Immature natural killer cell (primary cell): ENCODE measurements at regions not wholly inside any gene's neighbourhood (a gene's known extent, or its start where the extent isn't known, plus 50 kb on each side); places are given as distances from the start of the nearest gene placed in this dataset.
"Not testable (repeated sequence)": the region's sequence is repeated elsewhere in the genome, so short reads cannot be mapped to it uniquely, and the experiment has no call there.

Experiments
- DNase-seq, 3 donors: peaks; one replicate each; pipeline ENCODE4 v3.0.0; 2022; ENCODE audit warnings: mixed read lengths in 1 of 3
- H3K27ac Mint-ChIP-seq, 6 donors: one replicate each; pipeline ENCODE4 v1.8.0; 2020; ENCODE audit warnings: mixed read lengths in 6 of 6, mild to moderate bottlenecking in 5 of 6, inconsistent platforms in 4 of 6, moderate library complexity in 3 of 6
- H3K27me3 Mint-ChIP-seq, 3 donors: one replicate each; pipeline ENCODE4 v1.8.0; 2020 to 2021; ENCODE audit warnings: low read depth in 3 of 3, mild to moderate bottlenecking in 3 of 3, mixed read lengths in 3 of 3, moderate library complexity in 3 of 3, inconsistent platforms in 1 of 3
- H3K36me3 Mint-ChIP-seq, 3 donors: one replicate each; pipeline ENCODE4 v1.8.0; 2020; ENCODE audit warnings: mixed read lengths in 3 of 3, inconsistent platforms in 2 of 3, mild to moderate bottlenecking in 2 of 3
- H3K4me1 Mint-ChIP-seq, 2 donors: one replicate each; pipeline ENCODE4 v1.8.0; 2020; ENCODE audit warnings: inconsistent platforms in 2 of 2, mild to moderate bottlenecking in 2 of 2, mixed read lengths in 2 of 2, moderate library complexity in 1 of 2
- H3K4me3 Mint-ChIP-seq, 5 donors: one replicate each; pipeline ENCODE4 v1.8.0; 2020; ENCODE audit warnings: mild to moderate bottlenecking in 5 of 5, mixed read lengths in 5 of 5, inconsistent platforms in 3 of 5, moderate library complexity in 3 of 5
- H3K9me3 Mint-ChIP-seq, 6 donors: one replicate each; pipeline ENCODE4 v1.8.0; 2020; ENCODE audit warnings: mild to moderate bottlenecking in 6 of 6, mixed read lengths in 6 of 6, inconsistent platforms in 4 of 6, moderate library complexity in 3 of 6

GRCh38 chr6:144955859-144956258, 670.7 kb downstream of the UTRN start:
- Mint-ChIP-seq H3K9me3 (no peaks in the 10 kb centered on the region), H3K4me3 (no peak overlapping the region), H3K36me3 (no peaks in the 10 kb centered on the region), H3K27me3 (peaks cover 3 to 12% (median 4%) of the 10 kb centered on the region in 3 donors), H3K27ac (no peak overlapping the region), H3K4me1 (no peaks in the 10 kb centered on the region)
- DNase-seq: no peak

- peaks cover 4 to 14% (median 4%) of the 10 kb centered on the region in 3 donors for H3K27me3 Mint-ChIP-seq
- H3K9me3 Mint-ChIP-seq, H3K36me3 Mint-ChIP-seq, H3K4me1 Mint-ChIP-seq, H3K4me3 Mint-ChIP-seq, DNase-seq, H3K27ac Mint-ChIP-seq: not testable (repeated sequence)
These were observed 671.6 kb downstream of the UTRN start for GRCh38 chr6:144956697-144957096.

GRCh38 chr6:144957236-144957937, 672.3 kb downstream of the UTRN start:
- DNase-seq: no peak
- H3K36me3 Mint-ChIP-seq: no peaks in the 10 kb centered on the region
- H3K4me3 Mint-ChIP-seq: no peak overlapping the region
- no peak overlapping the region for H3K27ac Mint-ChIP-seq
- no peaks in the 10 kb centered on the region for H3K9me3 Mint-ChIP-seq
- no peaks in the 10 kb centered on the region for H3K4me1 Mint-ChIP-seq
- H3K27me3 Mint-ChIP-seq: peaks cover 2 to 14% (median 4%) of the 10 kb centered on the region in 3 donors

- no peaks in the 10 kb centered on the region for H3K9me3 Mint-ChIP-seq
- no peak overlapping the region for H3K27ac Mint-ChIP-seq
- H3K4me1 Mint-ChIP-seq: no peaks in the 10 kb centered on the region
- H3K4me3 Mint-ChIP-seq: no peak overlapping the region
- no peak for DNase-seq
- peaks cover 4 to 13% (median 6%) of the 10 kb centered on the region in 3 donors for H3K27me3 Mint-ChIP-seq
- no peaks in the 10 kb centered on the region for H3K36me3 Mint-ChIP-seq
These were observed 684.0 kb downstream of the UTRN start for GRCh38 chr6:144969154-144969553.

GRCh38 chr6:144969602-144970272, 684.6 kb downstream of the UTRN start:
- Mint-ChIP-seq H3K36me3 (no peaks in the 10 kb centered on the region), H3K4me1 (no peaks in the 10 kb centered on the region), H3K9me3 (no peaks in the 10 kb centered on the region), H3K27me3 (peaks cover 4 to 13% (median 8%) of the 10 kb centered on the region in 3 donors), H3K27ac (no peak overlapping the region), H3K4me3 (no peak overlapping the region)
- no peak for DNase-seq

GRCh38 chr6:144977250-144977864, 692.2 kb downstream of the UTRN start:
- H3K36me3 Mint-ChIP-seq, DNase-seq, H3K9me3 Mint-ChIP-seq, H3K4me1 Mint-ChIP-seq, H3K4me3 Mint-ChIP-seq, H3K27ac Mint-ChIP-seq: not testable (repeated sequence)
- H3K27me3 Mint-ChIP-seq: peaks cover 6 to 15% (median 15%) of the 10 kb centered on the region in 3 donors

- H3K4me3 Mint-ChIP-seq: no peak overlapping the region
- H3K36me3 Mint-ChIP-seq: no peaks in the 10 kb centered on the region
- H3K27me3 Mint-ChIP-seq: peaks cover 4 to 15% (median 8%) of the 10 kb centered on the region in 3 donors
- DNase-seq: no peak
- H3K4me1 Mint-ChIP-seq: no peaks in the 10 kb centered on the region
- peaks cover 0 to 3% (median 2%) of the 10 kb centered on the region in 6 donors for H3K9me3 Mint-ChIP-seq
- no peak overlapping the region for H3K27ac Mint-ChIP-seq
These were observed 693.1 kb downstream of the UTRN start for GRCh38 chr6:144978208-144978607.

GRCh38 chr6:144986271-144986670, 701.1 kb downstream of the UTRN start:
- no peak overlapping the region for H3K4me3 Mint-ChIP-seq

GRCh38 chr6:144989319-144990107, 704.4 kb downstream of the UTRN start:
- Mint-ChIP-seq H3K27ac (no peak overlapping the region), H3K27me3 (peaks cover 8 to 31% (median 12%) of the 10 kb centered on the region in 3 donors), H3K9me3 (peaks cover 0 to 6% (median 4%) of the 10 kb centered on the region in 6 donors), H3K36me3 (peaks cover 0 to 4% (median 0%) of the 10 kb centered on the region in 3 donors), H3K4me3 (no peak overlapping the region), H3K4me1 (peaks cover 0 to 3% of the 10 kb centered on the region in 2 donors)
- DNase-seq: no peak

More at GRCh38 chr6:144986271-144986670, 701.1 kb downstream of the UTRN start:
- peaks cover 0 to 4% (median 0%) of the 10 kb centered on the region in 3 donors for H3K36me3 Mint-ChIP-seq
- H3K27me3 Mint-ChIP-seq: peaks cover 5 to 26% (median 7%) of the 10 kb centered on the region in 3 donors
- no peak overlapping the region for H3K27ac Mint-ChIP-seq
- H3K9me3 Mint-ChIP-seq: peaks cover 0 to 6% (median 5%) of the 10 kb centered on the region in 6 donors
- no peak for DNase-seq
- H3K4me1 Mint-ChIP-seq: no peaks in the 10 kb centered on the region

- peaks cover 0 to 3% of the 10 kb centered on the region in 2 donors for H3K4me1 Mint-ChIP-seq
- no peak for DNase-seq
- peaks cover 0 to 3% (median 0%) of the 10 kb centered on the region in 6 donors for H3K9me3 Mint-ChIP-seq
- peaks cover 8 to 37% (median 14%) of the 10 kb centered on the region in 3 donors for H3K27me3 Mint-ChIP-seq
- H3K4me3 Mint-ChIP-seq: no peak overlapping the region
- no peak overlapping the region for H3K27ac Mint-ChIP-seq
- H3K36me3 Mint-ChIP-seq: peaks cover 0 to 4% (median 0%) of the 10 kb centered on the region in 3 donors
These were observed 705.6 kb downstream of the UTRN start for GRCh38 chr6:144990784-144991183.

GRCh38 chr6:144993870-144994269, 708.7 kb downstream of the UTRN start:
- Mint-ChIP-seq H3K27me3 (peaks cover 8 to 28% (median 14%) of the 10 kb centered on the region in 3 donors), H3K4me1 (peaks cover 0 to 3% of the 10 kb centered on the region in 2 donors), H3K9me3 (peaks cover 0 to 1% (median 0%) of the 10 kb centered on the region in 6 donors), H3K36me3 (peaks cover 0 to 4% (median 0%) of the 10 kb centered on the region in 3 donors), H3K27ac (no peak overlapping the region), H3K4me3 (no peak overlapping the region)
- DNase-seq: no peak

- Mint-ChIP-seq H3K27ac (no peak overlapping the region), H3K9me3 (peaks cover 0 to 1% (median 0%) of the 10 kb centered on the region in 6 donors), H3K27me3 (peaks cover 4 to 15% (median 11%) of the 10 kb centered on the region in 3 donors), H3K4me1 (peaks cover 0 to 3% of the 10 kb centered on the region in 2 donors), H3K36me3 (no peaks in the 10 kb centered on the region), H3K4me3 (no peak overlapping the region)
- DNase-seq: no peak
These were observed 712.9 kb downstream of the UTRN start for GRCh38 chr6:144997996-144998395.

GRCh38 chr6:144999127-144999526, 714.0 kb downstream of the UTRN start:
- peaks cover 4 to 11% (median 7%) of the 10 kb centered on the region in 3 donors for H3K27me3 Mint-ChIP-seq
- H3K4me3 Mint-ChIP-seq: no peak overlapping the region
- no peaks in the 10 kb centered on the region for H3K9me3 Mint-ChIP-seq
- DNase-seq: no peak
- no peaks in the 10 kb centered on the region for H3K4me1 Mint-ChIP-seq
- H3K27ac Mint-ChIP-seq: no peak overlapping the region
- H3K36me3 Mint-ChIP-seq: no peaks in the 10 kb centered on the region
